ENCODE measurements at regions not wholly inside any gene's neighbourhood (a gene's known extent, or its start where the extent isn't known, plus 50 kb on each side); places are given as distances from the start of the nearest gene placed in this dataset.
"Not testable (repeated sequence)": the region's sequence is repeated elsewhere in the genome, so short reads cannot be mapped to it uniquely, and the experiment has no call there.

- Histone ChIP-seq H3K4me3 (ENCODE audit: low read length in 2 of 2) (no peak overlapping the region), H3K9me3 (ENCODE audit: control insufficient read depth, low read length) (no peaks in the 10 kb centered on the region), H3K27me3 (ENCODE audit: control insufficient read depth in 1 of 2, insufficient read depth in 2 of 2, low read length in 1 of 2) (no peaks in the 10 kb centered on the region), H3K27ac (ENCODE audit: low read depth in 1 of 2, low read length in 2 of 2) (no peak overlapping the region), H3K4me1 (ENCODE audit: control insufficient read depth in 1 of 2, insufficient read depth in 2 of 2, low read length in 2 of 2) (no peaks in the 10 kb centered on the region), H3K36me3 (ENCODE audit: control insufficient read depth in 1 of 2, insufficient read depth in 2 of 2, low read length in 1 of 2) (no peaks in the 10 kb centered on the region)
- 90 to 91% methylated on average over 8 of the region's 8 CpGs for WGBS, 2 donors
- intact Hi-C loops (cut with DNase I) = no loop called here
- ATAC-seq (ENCODE audit: low FRiP score) (no peak), DNase-seq (no peak)
These were observed 68.0 kb upstream of the ADPGK start for GRCh38 chr15:72851586-72851985.

- Histone ChIP-seq H3K27ac (ENCODE audit: low read depth in 1 of 2, low read length in 2 of 2) (no peak overlapping the region), H3K4me1 (ENCODE audit: control insufficient read depth in 1 of 2, insufficient read depth in 2 of 2, low read length in 2 of 2) (no peaks in the 10 kb centered on the region), H3K27me3 (ENCODE audit: control insufficient read depth in 1 of 2, insufficient read depth in 2 of 2, low read length in 1 of 2) (no peaks in the 10 kb centered on the region), H3K36me3 (ENCODE audit: control insufficient read depth in 1 of 2, insufficient read depth in 2 of 2, low read length in 1 of 2) (no peaks in the 10 kb centered on the region), H3K4me3 (ENCODE audit: low read length in 2 of 2) (no peak overlapping the region), H3K9me3 (ENCODE audit: control insufficient read depth, low read length) (no peaks in the 10 kb centered on the region)
- DNase-seq (no peak), ATAC-seq (ENCODE audit: low FRiP score) (no peak)
- intact Hi-C loops (cut with DNase I) = no loop called here
- WGBS, 2 donors = 69 to 74% methylated on average over 3 of the region's 3 CpGs
These were observed 67.3 kb upstream of the ADPGK start for GRCh38 chr15:72850833-72851232.

GRCh38 chr15:72847806-72848205, 64.2 kb upstream of the ADPGK start:
- WGBS, 2 donors = 91 to 92% methylated on average over 3 of the region's 3 CpGs
- ATAC-seq (ENCODE audit: low FRiP score) (no peak), DNase-seq (no peak)
- H3K27ac ChIP-seq (ENCODE audit: low read depth in 1 of 2, low read length in 2 of 2) = no peak overlapping the region
- H3K4me3 ChIP-seq (ENCODE audit: low read length in 2 of 2) = no peak overlapping the region
- H3K9me3 ChIP-seq (ENCODE audit: control insufficient read depth, low read length) = no peaks in the 10 kb centered on the region
- intact Hi-C loops (cut with DNase I) = no loop called here
- no peaks in the 10 kb centered on the region for H3K27me3 ChIP-seq (ENCODE audit: control insufficient read depth in 1 of 2, insufficient read depth in 2 of 2, low read length in 1 of 2)
- H3K36me3 ChIP-seq (ENCODE audit: control insufficient read depth in 1 of 2, insufficient read depth in 2 of 2, low read length in 1 of 2) = no peaks in the 10 kb centered on the region
- H3K4me1 ChIP-seq (ENCODE audit: control insufficient read depth in 1 of 2, insufficient read depth in 2 of 2, low read length in 2 of 2) = no peaks in the 10 kb centered on the region

GRCh38 chr15:72847033-72847432, 63.5 kb upstream of the ADPGK start:
- no peak overlapping the region for H3K27ac ChIP-seq (ENCODE audit: low read depth in 1 of 2, low read length in 2 of 2)
- no peaks in the 10 kb centered on the region for H3K4me1 ChIP-seq (ENCODE audit: control insufficient read depth in 1 of 2, insufficient read depth in 2 of 2, low read length in 2 of 2)
- no peaks in the 10 kb centered on the region for H3K27me3 ChIP-seq (ENCODE audit: control insufficient read depth in 1 of 2, insufficient read depth in 2 of 2, low read length in 1 of 2)
- DNase-seq = no peak
- ATAC-seq (ENCODE audit: low FRiP score) = no peak
- intact Hi-C loops (cut with DNase I) = no loop called here
- H3K36me3 ChIP-seq (ENCODE audit: control insufficient read depth in 1 of 2, insufficient read depth in 2 of 2, low read length in 1 of 2) = no peaks in the 10 kb centered on the region
- H3K4me3 ChIP-seq (ENCODE audit: low read length in 2 of 2) = no peak overlapping the region
- no peaks in the 10 kb centered on the region for H3K9me3 ChIP-seq (ENCODE audit: control insufficient read depth, low read length)
- WGBS, 2 donors = 72 to 96% methylated on average over 3 to 4 of the region's 4 CpGs

- intact Hi-C loops (cut with DNase I) = no loop called here
- Histone ChIP-seq H3K9me3 (ENCODE audit: control insufficient read depth, low read length) (no peaks in the 10 kb centered on the region), H3K27me3 (ENCODE audit: control insufficient read depth in 1 of 2, insufficient read depth in 2 of 2, low read length in 1 of 2) (no peaks in the 10 kb centered on the region), H3K27ac (ENCODE audit: low read depth in 1 of 2, low read length in 2 of 2) (no peak overlapping the region), H3K4me1 (ENCODE audit: control insufficient read depth in 1 of 2, insufficient read depth in 2 of 2, low read length in 2 of 2) (no peaks in the 10 kb centered on the region), H3K4me3 (ENCODE audit: low read length in 2 of 2) (no peak overlapping the region), H3K36me3 (ENCODE audit: control insufficient read depth in 1 of 2, insufficient read depth in 2 of 2, low read length in 1 of 2) (no peaks in the 10 kb centered on the region)
- DNase-seq = no peak
- ATAC-seq (ENCODE audit: low FRiP score) = no peak
These were observed 62.4 kb upstream of the ADPGK start for GRCh38 chr15:72845981-72846383.

GRCh38 chr15:72844067-72844466, 60.5 kb upstream of the ADPGK start:
- H3K27me3 ChIP-seq (ENCODE audit: control insufficient read depth in 1 of 2, insufficient read depth in 2 of 2, low read length in 1 of 2) = no peaks in the 10 kb centered on the region
- 95 to 96% methylated on average over 1 of the region's 1 CpG for WGBS, 2 donors
- H3K9me3 ChIP-seq (ENCODE audit: control insufficient read depth, low read length) = no peaks in the 10 kb centered on the region
- H3K4me1 ChIP-seq (ENCODE audit: control insufficient read depth in 1 of 2, insufficient read depth in 2 of 2, low read length in 2 of 2) = no peaks in the 10 kb centered on the region
- intact Hi-C loops (cut with DNase I) = no loop called here
- no peak for DNase-seq
- H3K27ac ChIP-seq (ENCODE audit: low read depth in 1 of 2, low read length in 2 of 2) = no peak overlapping the region
- H3K4me3 ChIP-seq (ENCODE audit: low read length in 2 of 2) = no peak overlapping the region
- no peak for ATAC-seq (ENCODE audit: low FRiP score)
- H3K36me3 ChIP-seq (ENCODE audit: control insufficient read depth in 1 of 2, insufficient read depth in 2 of 2, low read length in 1 of 2) = no peaks in the 10 kb centered on the region

- H3K9me3 ChIP-seq (ENCODE audit: control insufficient read depth, low read length); H3K4me3 ChIP-seq (ENCODE audit: low read length in 2 of 2); H3K27me3 ChIP-seq (ENCODE audit: control insufficient read depth in 1 of 2, insufficient read depth in 2 of 2, low read length in 1 of 2); DNase-seq; H3K4me1 ChIP-seq (ENCODE audit: control insufficient read depth in 1 of 2, insufficient read depth in 2 of 2, low read length in 2 of 2); ATAC-seq (ENCODE audit: low FRiP score); H3K36me3 ChIP-seq (ENCODE audit: control insufficient read depth in 1 of 2, insufficient read depth in 2 of 2, low read length in 1 of 2); H3K27ac ChIP-seq (ENCODE audit: low read depth in 1 of 2, low read length in 2 of 2); intact Hi-C loops (cut with DNase I): not testable (repeated sequence)
- WGBS, 2 donors = 96 to 99% methylated on average over 4 of the region's 4 CpGs
These were observed 59.8 kb upstream of the ADPGK start for GRCh38 chr15:72843340-72843739.

- H3K9me3 ChIP-seq (ENCODE audit: control insufficient read depth, low read length) = no peaks in the 10 kb centered on the region
- no peaks in the 10 kb centered on the region for H3K36me3 ChIP-seq (ENCODE audit: control insufficient read depth in 1 of 2, insufficient read depth in 2 of 2, low read length in 1 of 2)
- no peak overlapping the region for H3K27ac ChIP-seq (ENCODE audit: low read depth in 1 of 2, low read length in 2 of 2)
- DNase-seq (no peak), ATAC-seq (ENCODE audit: low FRiP score) (no peak)
- H3K4me3 ChIP-seq (ENCODE audit: low read length in 2 of 2) = no peak overlapping the region
- no peaks in the 10 kb centered on the region for H3K27me3 ChIP-seq (ENCODE audit: control insufficient read depth in 1 of 2, insufficient read depth in 2 of 2, low read length in 1 of 2)
- H3K4me1 ChIP-seq (ENCODE audit: control insufficient read depth in 1 of 2, insufficient read depth in 2 of 2, low read length in 2 of 2) = peaks cover 0 to 5% of the 10 kb centered on the region in 2 donors
- WGBS, 2 donors = 83 to 86% methylated on average over 7 of the region's 7 CpGs
- intact Hi-C loops (cut with DNase I) = no loop called here
These were observed 56.6 kb upstream of the ADPGK start for GRCh38 chr15:72840114-72840513.

GRCh38 chr15:72838311-72838731, 54.8 kb upstream of the ADPGK start:
- H3K4me3 ChIP-seq (ENCODE audit: low read length in 2 of 2) = no peak overlapping the region
- intact Hi-C loops (cut with DNase I) = no loop called here
- DNase-seq (peak in 1 of 2 donors; percentile 69), ATAC-seq (ENCODE audit: low FRiP score) (no peak)
- H3K4me1 ChIP-seq (ENCODE audit: control insufficient read depth in 1 of 2, insufficient read depth in 2 of 2, low read length in 2 of 2) = peaks cover 0 to 5% of the 10 kb centered on the region in 2 donors
- 10 to 14% methylated on average over 5 of the region's 5 CpGs for WGBS, 2 donors
- H3K27me3 ChIP-seq (ENCODE audit: control insufficient read depth in 1 of 2, insufficient read depth in 2 of 2, low read length in 1 of 2) = no peaks in the 10 kb centered on the region
- peak overlapping the region in 1 of 2 donors; percentile 88 for H3K27ac ChIP-seq (ENCODE audit: low read depth in 1 of 2, low read length in 2 of 2)
- H3K36me3 ChIP-seq (ENCODE audit: control insufficient read depth in 1 of 2, insufficient read depth in 2 of 2, low read length in 1 of 2) = no peaks in the 10 kb centered on the region
- H3K9me3 ChIP-seq (ENCODE audit: control insufficient read depth, low read length) = no peaks in the 10 kb centered on the region

All from aorta (tissue), 5 donors.